Stimulated activated naive CD8-positive, alpha-beta T cell treated with anti-CD3 and anti-CD28 coated beads, Interleukin-15, amount 100 ng/mL, for 72 hours (primary cell): ENCODE measurements at regions not wholly inside any gene's neighbourhood (a gene's known extent, or its start where the extent isn't known, plus 50 kb on each side); places are given as distances from the start of the nearest gene placed in this dataset.

Experiments
- ATAC-seq: fragments of 150-1000 bp; cut with Tn5 transposase; 2 replicates; pipeline ENCODE4 v1.10.0; 2021; ENCODE audit warnings: mild to moderate bottlenecking, moderate library complexity
- DNase-seq, 2 donors: peaks; one replicate each; pipeline ENCODE4 v3.0.0; 2021 to 2022
- H3K27ac Mint-ChIP-seq, 2 donors: one replicate each; pipeline ENCODE4 v1.8.0; 2022; ENCODE audit warnings: mild to moderate bottlenecking in 2 of 2, mixed read lengths in 2 of 2, moderate library complexity in 2 of 2
- H3K27me3 Mint-ChIP-seq: one replicate; pipeline ENCODE4 v1.8.0; 2022; ENCODE audit warnings: mixed read lengths
- H3K4me1 Mint-ChIP-seq: one replicate; pipeline ENCODE4 v1.8.0; 2022; ENCODE audit warnings: mild to moderate bottlenecking, mixed read lengths
- H3K4me3 Mint-ChIP-seq, 2 donors: one replicate each; pipeline ENCODE4 v1.8.0; 2022; ENCODE audit warnings: mild to moderate bottlenecking in 2 of 2, mixed read lengths in 2 of 2, moderate library complexity in 1 of 2
- H3K9me3 Mint-ChIP-seq, 2 donors: one replicate each; pipeline ENCODE4 v1.8.0; 2022; ENCODE audit warnings: mixed read lengths in 2 of 2

- ATAC-seq (no peak), DNase-seq (no peak)
- Mint-ChIP-seq H3K27ac (no peak overlapping the region), H3K4me3 (no peak overlapping the region), H3K9me3 (no peaks in the 10 kb centered on the region), H3K27me3 (no peaks in the 10 kb centered on the region), H3K4me1 (no peaks in the 10 kb centered on the region)
Observed at GRCh38 chr13:75055296-75055695, 426.7 kb downstream of the TBC1D4 start.

- Mint-ChIP-seq H3K4me1 (no peaks in the 10 kb centered on the region), H3K27ac (no peak overlapping the region), H3K4me3 (no peak overlapping the region), H3K27me3 (no peaks in the 10 kb centered on the region), H3K9me3 (peaks cover 0 to 7% of the 10 kb centered on the region in 2 donors)
- DNase-seq (no peak), ATAC-seq (no peak)
Observed at GRCh38 chr13:75052616-75053015, 429.4 kb downstream of the TBC1D4 start.

GRCh38 chr13:75050419-75051046 lies 431.4 kb downstream of the TBC1D4 start:
- Mint-ChIP-seq H3K4me1 (no peaks in the 10 kb centered on the region), H3K9me3 (peaks cover 0 to 7% of the 10 kb centered on the region in 2 donors), H3K4me3 (no peak overlapping the region), H3K27ac (no peak overlapping the region), H3K27me3 (no peaks in the 10 kb centered on the region)
- ATAC-seq (no peak), DNase-seq (no peak)

- Mint-ChIP-seq H3K4me3 (no peak overlapping the region), H3K4me1 (no peaks in the 10 kb centered on the region), H3K27me3 (no peaks in the 10 kb centered on the region), H3K27ac (no peak overlapping the region), H3K9me3 (peaks cover 0 to 7% of the 10 kb centered on the region in 2 donors)
- DNase-seq (no peak), ATAC-seq (no peak)
Observed at GRCh38 chr13:75049735-75050335, 432.1 kb downstream of the TBC1D4 start.

- peaks cover 9 to 11% of the 10 kb centered on the region in 2 donors for H3K9me3 Mint-ChIP-seq
- no peak overlapping the region for H3K4me3 Mint-ChIP-seq
- H3K27ac Mint-ChIP-seq, result no peak overlapping the region
- no peak for DNase-seq
- no peaks in the 10 kb centered on the region for H3K4me1 Mint-ChIP-seq
- peaks cover 10% of the 10 kb centered on the region for H3K27me3 Mint-ChIP-seq
- ATAC-seq, result no peak
Observed at GRCh38 chr13:75042807-75043206, 439.2 kb downstream of the TBC1D4 start.

- DNase-seq, result no peak
- Mint-ChIP-seq H3K4me3 (no peak overlapping the region), H3K27ac (no peak overlapping the region), H3K4me1 (no peaks in the 10 kb centered on the region), H3K9me3 (peaks cover 19 to 35% of the 10 kb centered on the region in 2 donors), H3K27me3 (peaks cover 5% of the 10 kb centered on the region)
- ATAC-seq, result no peak
Observed at GRCh38 chr13:75038393-75039113, 443.4 kb downstream of the TBC1D4 start.

- Mint-ChIP-seq H3K27me3 (no peaks in the 10 kb centered on the region), H3K27ac (no peak overlapping the region), H3K4me3 (no peak overlapping the region), H3K4me1 (no peaks in the 10 kb centered on the region), H3K9me3 (peaks cover 0 to 6% of the 10 kb centered on the region in 2 donors)
- no peak for DNase-seq
- ATAC-seq, result no peak
Observed at GRCh38 chr13:75025956-75026355, 456.0 kb downstream of the TBC1D4 start.

GRCh38 chr13:75024602-75025001 lies 457.4 kb downstream of the TBC1D4 start:
- no peak for ATAC-seq
- Mint-ChIP-seq H3K4me3 (no peak overlapping the region), H3K4me1 (no peaks in the 10 kb centered on the region), H3K27ac (no peak overlapping the region), H3K9me3 (peaks cover 0 to 6% of the 10 kb centered on the region in 2 donors), H3K27me3 (no peaks in the 10 kb centered on the region)
- no peak for DNase-seq

GRCh38 chr13:75023609-75024008 lies 458.4 kb downstream of the TBC1D4 start:
- no peak overlapping the region for H3K27ac Mint-ChIP-seq
- no peak overlapping the region for H3K4me3 Mint-ChIP-seq
- H3K9me3 Mint-ChIP-seq, result peaks cover 0 to 6% of the 10 kb centered on the region in 2 donors
- H3K27me3 Mint-ChIP-seq, result no peaks in the 10 kb centered on the region
- ATAC-seq (no peak), DNase-seq (no peak)
- no peaks in the 10 kb centered on the region for H3K4me1 Mint-ChIP-seq

- Mint-ChIP-seq H3K27me3 (no peaks in the 10 kb centered on the region), H3K4me1 (no peaks in the 10 kb centered on the region), H3K9me3 (no peaks in the 10 kb centered on the region), H3K4me3 (no peak overlapping the region), H3K27ac (no peak overlapping the region)
- DNase-seq (no peak), ATAC-seq (no peak)
Observed at GRCh38 chr13:75021151-75021550, 460.8 kb downstream of the TBC1D4 start.

GRCh38 chr13:75016225-75016624 lies 465.7 kb downstream of the TBC1D4 start:
- Mint-ChIP-seq H3K27me3 (peaks cover 16% of the 10 kb centered on the region), H3K4me1 (no peaks in the 10 kb centered on the region), H3K27ac (no peak overlapping the region), H3K4me3 (no peak overlapping the region), H3K9me3 (no peaks in the 10 kb centered on the region)
- ATAC-seq (no peak), DNase-seq (no peak)

GRCh38 chr13:75013818-75014217 lies 468.2 kb downstream of the TBC1D4 start:
- Mint-ChIP-seq H3K4me1 (no peaks in the 10 kb centered on the region), H3K27me3 (peaks cover 16% of the 10 kb centered on the region), H3K4me3 (no peak overlapping the region), H3K9me3 (no peaks in the 10 kb centered on the region), H3K27ac (no peak overlapping the region)
- DNase-seq (no peak), ATAC-seq (no peak)

- ATAC-seq (no peak), DNase-seq (no peak)
- Mint-ChIP-seq H3K9me3 (no peaks in the 10 kb centered on the region), H3K4me1 (no peaks in the 10 kb centered on the region), H3K4me3 (no peak overlapping the region), H3K27ac (no peak overlapping the region), H3K27me3 (peaks cover 16% of the 10 kb centered on the region)
Observed at GRCh38 chr13:75010941-75011340, 471.0 kb downstream of the TBC1D4 start.

GRCh38 chr13:75008926-75009325 lies 473.0 kb downstream of the TBC1D4 start:
- H3K9me3 Mint-ChIP-seq, result no peaks in the 10 kb centered on the region
- ATAC-seq (no peak), DNase-seq (no peak)
- no peak overlapping the region for H3K27ac Mint-ChIP-seq
- no peaks in the 10 kb centered on the region for H3K4me1 Mint-ChIP-seq
- no peak overlapping the region for H3K4me3 Mint-ChIP-seq
- peaks cover 6% of the 10 kb centered on the region for H3K27me3 Mint-ChIP-seq

- no peak for ATAC-seq
- H3K27me3 Mint-ChIP-seq, result no peaks in the 10 kb centered on the region
- DNase-seq, result no peak
- H3K27ac Mint-ChIP-seq, result no peak overlapping the region
- H3K4me1 Mint-ChIP-seq, result no peaks in the 10 kb centered on the region
- no peak overlapping the region for H3K4me3 Mint-ChIP-seq
- no peaks in the 10 kb centered on the region for H3K9me3 Mint-ChIP-seq
Observed at GRCh38 chr13:74990992-74991391, 491.0 kb downstream of the TBC1D4 start.

- Mint-ChIP-seq H3K4me3 (no peak overlapping the region), H3K27me3 (no peaks in the 10 kb centered on the region), H3K9me3 (no peaks in the 10 kb centered on the region), H3K27ac (no peak overlapping the region), H3K4me1 (no peaks in the 10 kb centered on the region)
- DNase-seq (no peak), ATAC-seq (no peak)
Observed at GRCh38 chr13:74987124-74987690, 494.8 kb downstream of the TBC1D4 start.
